GM23248 (cell line): ENCODE measurements at regions not wholly inside any gene's neighbourhood (a gene's known extent, or its start where the extent isn't known, plus 50 kb on each side); places are given as distances from the start of the nearest gene placed in this dataset.

Source experiments
- DNase-seq: peaks from one replicate; pipeline ENCODE4 v3.0.0-alpha.2; 2015
- H2AFZ ChIP-seq: fragments of 200-600 bp; sonication (generic); 2 replicates; pipeline ENCODE4 v1.6.1; 2016; ENCODE audit warnings: antibody characterized with exemption
- H3F3A ChIP-seq: fragments of 200-600 bp; sonication (generic); 2 replicates; pipeline ENCODE4 v1.6.1; 2016; ENCODE audit warnings: mild to moderate bottlenecking, antibody characterized with exemption, mixed run types; ENCODE audit not compliant: insufficient read depth
- H3K27ac ChIP-seq: fragments of 200-600 bp; sonication (generic); 2 replicates; pipeline ENCODE4 v1.5.1; 2016; ENCODE audit warnings: mild to moderate bottlenecking
- H3K27me3 ChIP-seq: fragments of 200-600 bp; sonication (generic); replicated peaks from 2 replicates; pipeline ENCODE4 v1.6.1; 2016; ENCODE audit warnings: mild to moderate bottlenecking; ENCODE audit not compliant: insufficient read depth
- H3K36me3 ChIP-seq: fragments of 200-600 bp; sonication (generic); 2 replicates; pipeline ENCODE4 v1.6.1; 2016; ENCODE audit warnings: low read depth, mild to moderate bottlenecking
- H3K4me1 ChIP-seq: fragments of 200-600 bp; sonication (generic); 2 replicates; pipeline ENCODE4 v1.6.1; 2016; ENCODE audit warnings: mild to moderate bottlenecking; ENCODE audit not compliant: insufficient read depth
- H3K4me2 ChIP-seq: fragments of 200-600 bp; sonication (generic); one replicate; pipeline ENCODE4 v1.6.1; 2016; ENCODE audit warnings: mild to moderate bottlenecking; ENCODE audit not compliant: unreplicated experiment
- H3K4me3 ChIP-seq: fragments of 200-600 bp; sonication (generic); 2 replicates; pipeline ENCODE4 v1.5.1; 2016; ENCODE audit warnings: mild to moderate bottlenecking
- H3K79me2 ChIP-seq: fragments of 200-600 bp; sonication (generic); 2 replicates; pipeline ENCODE4 v1.6.1; 2016; ENCODE audit warnings: mild to moderate bottlenecking; ENCODE audit not compliant: insufficient read depth
- H3K9ac ChIP-seq: fragments of 200-600 bp; sonication (generic); 2 replicates; pipeline ENCODE4 v1.6.1; 2016; ENCODE audit warnings: mild to moderate bottlenecking
- H3K9me2 ChIP-seq: fragments of 200-600 bp; sonication (generic); 2 replicates; pipeline ENCODE4 v1.6.1; 2016; ENCODE audit warnings: mixed run types, mild to moderate bottlenecking, moderate library complexity; ENCODE audit not compliant: insufficient read depth
- H3K9me3 ChIP-seq: fragments of 200-600 bp; sonication (generic); one replicate; pipeline ENCODE4 v1.6.1; 2017; ENCODE audit warnings: low read depth
- H4K20me1 ChIP-seq: fragments of 200-600 bp; sonication (generic); 2 replicates; pipeline ENCODE4 v1.6.0; 2016; ENCODE audit not compliant: insufficient read depth
- EZH2 ChIP-seq: fragments of 200-600 bp; sonication (generic); IDR thresholded peaks from 2 replicates; pipeline ENCODE4 v1.6.1; 2018; ENCODE audit warnings: antibody characterized with exemption, mild to moderate bottlenecking; ENCODE audit not compliant: insufficient read depth, poor library complexity, severe bottlenecking
- EZH2phosphoT487 ChIP-seq: fragments of 200-600 bp; sonication (generic); IDR thresholded peaks from 2 replicates; pipeline ENCODE4 v1.6.1; 2018; ENCODE audit warnings: antibody characterized with exemption, moderate library complexity, mild to moderate bottlenecking, low read depth; ENCODE audit not compliant: insufficient read depth
- WGBS, 2 experiments: methylation state at CpG; one replicate each; pipeline ENCODE4 v1.1.6; 2015 to 2017; ENCODE audit warnings: low lambda C conversion rate in 2 of 2, low coverage in 1 of 2; ENCODE audit errors: missing lambda C conversion rate in 2 of 2; 5-methylcytosine and 5-hydroxymethylcytosine counted together
- in situ Hi-C: fragments of 300-500 bp; cut with MboI; formaldehyde crosslinking; loops from 2 replicates; pipeline ENCODE4 v1.15.0; 2020

- TF ChIP-seq EZH2: no peak
- TF ChIP-seq EZH2phosphoT487: no peak
- no peaks in the 10 kb centered on the region; the same call in 1 of the 2 replicates for H3K27me3 ChIP-seq
- no peak overlapping the region for H2AFZ ChIP-seq
- H3F3A ChIP-seq: no peaks in the 10 kb centered on the region
- H3K4me2 ChIP-seq: no peak overlapping the region
- no peak for DNase-seq
- no peaks in the 10 kb centered on the region for H3K9me2 ChIP-seq
- H3K9ac ChIP-seq: no peak overlapping the region
- no peak overlapping the region for H3K27ac ChIP-seq
- no peak overlapping the region for H3K4me3 ChIP-seq
- no peaks in the 10 kb centered on the region for H3K9me3 ChIP-seq
- H4K20me1 ChIP-seq: no peaks in the 10 kb centered on the region
- no peaks in the 10 kb centered on the region for H3K36me3 ChIP-seq
- H3K4me1 ChIP-seq: no peaks in the 10 kb centered on the region
- in situ Hi-C loops: no loop called here
- WGBS, 2 experiments: 80 to 82% methylated on average over 12 of the region's 12 CpGs
- no peaks in the 10 kb centered on the region for H3K79me2 ChIP-seq
These were observed 91.7 kb upstream of the PITRM1 start for GRCh38 chr10:3264161-3264761.

- in situ Hi-C loops: no loop called here
- no peak overlapping the region for H3K4me3 ChIP-seq
- no peaks in the 10 kb centered on the region for H3K9me3 ChIP-seq
- no peak overlapping the region for H3K4me2 ChIP-seq
- 87 to 89% methylated on average over 12 of the region's 12 CpGs for WGBS, 2 experiments
- H3K79me2 ChIP-seq: no peaks in the 10 kb centered on the region
- H3F3A ChIP-seq: no peaks in the 10 kb centered on the region
- no peak overlapping the region for H3K9ac ChIP-seq
- no peaks in the 10 kb centered on the region; the same call in 1 of the 2 replicates for H3K27me3 ChIP-seq
- H2AFZ ChIP-seq: no peak overlapping the region
- H3K36me3 ChIP-seq: no peaks in the 10 kb centered on the region
- TF ChIP-seq EZH2phosphoT487 (no peak), EZH2 (no peak)
- H4K20me1 ChIP-seq: no peaks in the 10 kb centered on the region
- H3K4me1 ChIP-seq: no peaks in the 10 kb centered on the region
- H3K27ac ChIP-seq: no peak overlapping the region
- no peak for DNase-seq
- H3K9me2 ChIP-seq: no peaks in the 10 kb centered on the region
These were observed 91.2 kb upstream of the PITRM1 start for GRCh38 chr10:3263747-3264146.

GRCh38 chr10:3263082-3263481 is 90.5 kb upstream of the PITRM1 start:
- no peaks in the 10 kb centered on the region for H4K20me1 ChIP-seq
- in situ Hi-C loops: no loop called here
- no peak overlapping the region for H3K27ac ChIP-seq
- H2AFZ ChIP-seq: no peak overlapping the region
- 55 to 62% methylated on average over 3 of the region's 3 CpGs for WGBS, 2 experiments
- no peak overlapping the region for H3K4me2 ChIP-seq
- H3K4me3 ChIP-seq: no peak overlapping the region
- H3K9ac ChIP-seq: no peak overlapping the region
- H3K79me2 ChIP-seq: no peaks in the 10 kb centered on the region
- DNase-seq: no peak
- H3F3A ChIP-seq: no peaks in the 10 kb centered on the region
- no peak for TF ChIP-seq EZH2phosphoT487
- TF ChIP-seq EZH2: no peak
- no peaks in the 10 kb centered on the region for H3K36me3 ChIP-seq
- no peaks in the 10 kb centered on the region for H3K9me2 ChIP-seq
- no peaks in the 10 kb centered on the region; the same call in 1 of the 2 replicates for H3K27me3 ChIP-seq
- no peaks in the 10 kb centered on the region for H3K4me1 ChIP-seq
- no peaks in the 10 kb centered on the region for H3K9me3 ChIP-seq

- Histone ChIP-seq H3K4me3 (no peak overlapping the region), H3K4me1 (no peaks in the 10 kb centered on the region), H3K9me3 (no peaks in the 10 kb centered on the region), H3K9ac (no peak overlapping the region), H3K79me2 (no peaks in the 10 kb centered on the region), H3K4me2 (no peak overlapping the region), H3K36me3 (no peaks in the 10 kb centered on the region), H3K27me3 (peaks cover 4% of the 10 kb centered on the region; the same call in 1 of the 2 replicates), H4K20me1 (no peaks in the 10 kb centered on the region), H3F3A (no peaks in the 10 kb centered on the region), H2AFZ (no peak overlapping the region), H3K27ac (no peak overlapping the region), H3K9me2 (no peaks in the 10 kb centered on the region)
- in situ Hi-C loops: no loop called here
- WGBS, 2 experiments: 45 to 54% methylated on average over 5 of the region's 5 CpGs
- no peak for DNase-seq
- TF ChIP-seq EZH2: no peak
- no peak for TF ChIP-seq EZH2phosphoT487
These were observed 89.3 kb upstream of the PITRM1 start for GRCh38 chr10:3261921-3262320.
